ENCODE measurements at regions not wholly inside any gene's neighbourhood (a gene's known extent, or its start where the extent isn't known, plus 50 kb on each side); places are given as distances from the start of the nearest gene placed in this dataset.

DNA sequence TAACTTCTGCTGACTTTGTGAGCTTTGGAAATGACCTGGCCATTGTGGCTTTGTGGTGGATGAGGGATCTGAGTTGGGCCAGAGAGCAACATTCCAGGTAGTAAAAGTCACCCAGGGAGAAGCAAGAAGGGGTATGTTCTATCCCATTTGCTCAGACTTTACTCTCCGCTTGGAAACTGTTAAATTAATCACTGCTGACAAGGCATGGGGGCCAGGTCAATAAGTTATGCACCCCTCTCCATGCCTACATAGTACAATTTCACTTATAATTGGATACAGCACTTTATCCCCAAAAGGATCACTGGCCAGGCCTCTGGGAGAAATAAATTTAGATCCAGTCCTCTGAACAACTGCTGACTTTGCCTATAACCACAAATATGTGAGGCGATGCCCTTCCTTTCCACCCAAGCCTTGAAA is 92.1 kb downstream of the RPRM start:
- ChIA-PET CTCF (no interaction called here), POLR2A (no interaction called here)
- Histone ChIP-seq H3K9me3 (ENCODE audit: control extremely low read depth in 1 of 3, control insufficient read depth in 2 of 3, insufficient read depth in 1 of 3, low read length in 2 of 3) (no peaks in the 10 kb centered on the region), H3K27ac (ENCODE audit: low read length in 2 of 2) (no peak overlapping the region), H4K20me1 (ENCODE audit: control insufficient read depth, insufficient read depth, low read length, poor library complexity, severe bottlenecking) (no peaks in the 10 kb centered on the region), H3K4me1 (ENCODE audit: control insufficient read depth in 2 of 2, insufficient read depth in 2 of 2, low read length in 2 of 2) (no peaks in the 10 kb centered on the region), H2AFZ (ENCODE audit: insufficient read depth, low read depth, low read length, poor library complexity, severe bottlenecking) (no peak overlapping the region), H3K4me3 (ENCODE audit: control extremely low read depth in 1 of 5, extremely low read depth in 1 of 5, insufficient read depth in 1 of 5, low read depth in 2 of 5, low read length in 4 of 5) (no peak overlapping the region), H3K36me3 (replicated peaks in 1 of 2; ENCODE audit: control extremely low read depth in 1 of 2, control insufficient read depth in 1 of 2, extremely low read depth in 1 of 2, insufficient read depth in 2 of 2, low read length in 1 of 2) (no peaks in the 10 kb centered on the region), H3K4me2 (replicated peaks; ENCODE audit: low read depth, low read length, poor library complexity, severe bottlenecking) (no peak overlapping the region), H3K9ac (ENCODE audit: low read length) (no peak overlapping the region), H3K27me3 (replicated peaks in 1 of 4; ENCODE audit: control extremely low read depth in 1 of 4, control insufficient read depth in 3 of 4, insufficient read depth in 4 of 4, low read length in 3 of 4) (no peaks in the 10 kb centered on the region), H3K79me2 (ENCODE audit: control insufficient read depth, insufficient read depth, low read length) (no peaks in the 10 kb centered on the region)
- no peaks in the 10 kb centered on the region for H3K4me1 Mint-ChIP-seq
- ATAC-seq (ENCODE audit: low read depth) (no peak), DNase-seq (no peak)
- no peak overlapping the region for H3K27ac Mint-ChIP-seq
- TF ChIP-seq, protein P1, sequence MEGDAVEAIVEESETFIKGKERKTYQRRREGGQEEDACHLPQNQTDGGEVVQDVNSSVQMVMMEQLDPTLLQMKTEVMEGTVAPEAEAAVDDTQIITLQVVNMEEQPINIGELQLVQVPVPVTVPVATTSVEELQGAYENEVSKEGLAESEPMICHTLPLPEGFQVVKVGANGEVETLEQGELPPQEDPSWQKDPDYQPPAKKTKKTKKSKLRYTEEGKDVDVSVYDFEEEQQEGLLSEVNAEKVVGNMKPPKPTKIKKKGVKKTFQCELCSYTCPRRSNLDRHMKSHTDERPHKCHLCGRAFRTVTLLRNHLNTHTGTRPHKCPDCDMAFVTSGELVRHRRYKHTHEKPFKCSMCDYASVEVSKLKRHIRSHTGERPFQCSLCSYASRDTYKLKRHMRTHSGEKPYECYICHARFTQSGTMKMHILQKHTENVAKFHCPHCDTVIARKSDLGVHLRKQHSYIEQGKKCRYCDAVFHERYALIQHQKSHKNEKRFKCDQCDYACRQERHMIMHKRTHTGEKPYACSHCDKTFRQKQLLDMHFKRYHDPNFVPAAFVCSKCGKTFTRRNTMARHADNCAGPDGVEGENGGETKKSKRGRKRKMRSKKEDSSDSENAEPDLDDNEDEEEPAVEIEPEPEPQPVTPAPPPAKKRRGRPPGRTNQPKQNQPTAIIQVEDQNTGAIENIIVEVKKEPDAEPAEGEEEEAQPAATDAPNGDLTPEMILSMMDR (IDR thresholded peaks at IDR 0.05), result no peak
- no peak for TF ChIP-seq EZH2 (IDR thresholded peaks at IDR 0.05; ENCODE audit: borderline replicate concordance, insufficient read depth, low read depth, low read length, poor library complexity, severe bottlenecking)
- 86% methylated on average over 1 of the region's 2 CpGs for WGBS (ENCODE audit: insufficient coverage)
- intact Hi-C loops (cut with micrococcal nuclease), result no loop called here
- H3K9me3 Mint-ChIP-seq (ENCODE audit: insufficient read depth), result peaks cover 3% of the 10 kb centered on the region
- H3K27me3 Mint-ChIP-seq, result no peaks in the 10 kb centered on the region
- H3K4me3 Mint-ChIP-seq, result no peak overlapping the region

GRCh38 chr2:153373510-153374279 is 104.9 kb downstream of the RPRM start:
- Histone ChIP-seq H3K9me3 (ENCODE audit: control extremely low read depth in 1 of 3, control insufficient read depth in 2 of 3, insufficient read depth in 1 of 3, low read length in 2 of 3) (no peaks in the 10 kb centered on the region), H3K4me3 (ENCODE audit: control extremely low read depth in 1 of 5, extremely low read depth in 1 of 5, insufficient read depth in 1 of 5, low read depth in 2 of 5, low read length in 4 of 5) (no peak overlapping the region), H3K36me3 (replicated peaks in 1 of 2; ENCODE audit: control extremely low read depth in 1 of 2, control insufficient read depth in 1 of 2, extremely low read depth in 1 of 2, insufficient read depth in 2 of 2, low read length in 1 of 2) (no peaks in the 10 kb centered on the region), H3K9ac (ENCODE audit: low read length) (no peak overlapping the region), H3K27ac (ENCODE audit: low read length in 2 of 2) (no peak overlapping the region), H3K4me1 (ENCODE audit: control insufficient read depth in 2 of 2, insufficient read depth in 2 of 2, low read length in 2 of 2) (no peaks in the 10 kb centered on the region), H3K27me3 (replicated peaks in 1 of 4; ENCODE audit: control extremely low read depth in 1 of 4, control insufficient read depth in 3 of 4, insufficient read depth in 4 of 4, low read length in 3 of 4) (no peaks in the 10 kb centered on the region), H3K79me2 (ENCODE audit: control insufficient read depth, insufficient read depth, low read length) (no peaks in the 10 kb centered on the region), H4K20me1 (ENCODE audit: control insufficient read depth, insufficient read depth, low read length, poor library complexity, severe bottlenecking) (no peaks in the 10 kb centered on the region), H2AFZ (ENCODE audit: insufficient read depth, low read depth, low read length, poor library complexity, severe bottlenecking) (no peak overlapping the region), H3K4me2 (replicated peaks; ENCODE audit: low read depth, low read length, poor library complexity, severe bottlenecking) (no peak overlapping the region)
- H3K4me1 Mint-ChIP-seq, result no peaks in the 10 kb centered on the region
- no peak for TF ChIP-seq EZH2 (IDR thresholded peaks at IDR 0.05; ENCODE audit: borderline replicate concordance, insufficient read depth, low read depth, low read length, poor library complexity, severe bottlenecking)
- TF ChIP-seq, protein P1 (IDR thresholded peaks at IDR 0.05), result no peak
- WGBS (ENCODE audit: insufficient coverage), result no CpG with 5 or more reads among the region's 3 CpGs
- H3K27ac Mint-ChIP-seq, result no peak overlapping the region
- intact Hi-C loops (cut with micrococcal nuclease), result no loop called here
- DNase-seq (no peak), ATAC-seq (ENCODE audit: low read depth) (no peak)
- no peak overlapping the region for H3K4me3 Mint-ChIP-seq
- ChIA-PET CTCF (no interaction called here), POLR2A (no interaction called here)
- no peaks in the 10 kb centered on the region for H3K9me3 Mint-ChIP-seq (ENCODE audit: insufficient read depth)
- H3K27me3 Mint-ChIP-seq, result no peaks in the 10 kb centered on the region
